ENCODE measurements at regions not wholly inside any gene's neighbourhood (a gene's known extent, or its start where the extent isn't known, plus 50 kb on each side); places are given as distances from the start of the nearest gene placed in this dataset.

- TF ChIP-seq CREB1 (IDR thresholded peaks at IDR 0.05; ENCODE audit: low read depth) (no peak), TAF1 (IDR thresholded peaks at IDR 0.05; ENCODE audit: low read depth) (no peak), REST (IDR thresholded peaks at IDR 0.05; ENCODE audit: low read depth) (no peak), YY1 (IDR thresholded peaks at IDR 0.05; ENCODE audit: low read depth) (no peak), EP300 (IDR thresholded peaks at IDR 0.05; ENCODE audit: borderline replicate concordance) (no peak), MAX (IDR thresholded peaks at IDR 0.05) (no peak), CEBPB (IDR thresholded peaks at IDR 0.05) (no peak), TCF12 (IDR thresholded peaks at IDR 0.05; ENCODE audit: low read depth) (no peak), USF1 (IDR thresholded peaks at IDR 0.05) (no peak), RAD21 (IDR thresholded peaks at IDR 0.05; ENCODE audit: low read depth) (no peak), ZBTB7A (IDR thresholded peaks at IDR 0.05; ENCODE audit: low read depth) (no peak), FOXM1 (IDR thresholded peaks at IDR 0.05; ENCODE audit: borderline replicate concordance, low read depth) (no peak), TEAD4 (IDR thresholded peaks at IDR 0.05) (no peak), EGR1 (IDR thresholded peaks at IDR 0.05) (no peak)
Observed at GRCh38 chrX:123086768-123087167, 97.3 kb upstream of the GRIA3 start.
